Right atrium auricular region (tissue), 2 donors: ENCODE measurements at regions not wholly inside any gene's neighbourhood (a gene's known extent, or its start where the extent isn't known, plus 50 kb on each side); places are given as distances from the start of the nearest gene placed in this dataset.
A peak's percentile ranks its signal among the peaks of the same experiment; 100 is the strongest.
"Not testable (repeated sequence)": the region's sequence is repeated elsewhere in the genome, so short reads cannot be mapped to it uniquely, and the experiment has no call there.

Experiments
- DNase-seq: peaks from one replicate; pipeline ENCODE4 v3.0.0-alpha.2; 2019; ENCODE audit warnings: low spot score
- H3K27ac ChIP-seq, 2 donors: fragments of 200-600 bp; sonication (generic); 1 replicate in 1 of 2; 2 replicates in 1 of 2; pipeline ENCODE4 v1.5.1; 2016 to 2019
- H3K27me3 ChIP-seq, 2 donors: fragments of 200-600 bp; sonication (generic); one replicate each; pipeline versions ENCODE4 v1.5.1 to v1.6.0; 2017 to 2019
- H3K36me3 ChIP-seq: fragments of 200-600 bp; sonication (generic); one replicate; pipeline ENCODE4 v1.5.1; 2016
- H3K4me1 ChIP-seq, 2 donors: fragments of 200-600 bp; sonication (generic); one replicate each; pipeline versions ENCODE4 v1.5.1 to v1.6.0; 2017 to 2019
- H3K4me3 ChIP-seq, 2 donors: fragments of 200-600 bp; sonication (generic); 1 replicate in 1 of 2; 2 replicates in 1 of 2; pipeline ENCODE4 v1.5.1; 2017 to 2019; ENCODE audit warnings: mild to moderate bottlenecking in 1 of 2, moderate library complexity in 1 of 2
- H3K9me3 ChIP-seq, 2 donors: fragments of 200-600 bp; sonication (generic); one replicate each; pipeline ENCODE4 v1.5.1; 2019
- CTCF ChIP-seq, 2 donors: fragments of 200-600 bp; sonication (generic); IDR thresholded peaks; one replicate each; pipeline ENCODE4 v1.5.1; 2019; ENCODE audit warnings: antibody characterized with exemption in 2 of 2

- Histone ChIP-seq H3K36me3 (no peaks in the 10 kb centered on the region), H3K4me1 (peaks cover 0 to 14% of the 10 kb centered on the region in 2 donors), H3K27me3 (no peaks in the 10 kb centered on the region), H3K4me3 (no peak overlapping the region), H3K27ac (peak overlapping the region; percentile 56 to 62), H3K9me3 (no peaks in the 10 kb centered on the region)
- no peak for DNase-seq
- no peak for TF ChIP-seq CTCF (IDR thresholded peaks at IDR 0.05)
Measured at GRCh38 chr3:69484507-69485393, 98.9 kb upstream of the FRMD4B start.

GRCh38 chr3:69483449-69483848, 97.6 kb upstream of the FRMD4B start:
- TF ChIP-seq CTCF (IDR thresholded peaks at IDR 0.05): no peak
- Histone ChIP-seq H3K4me3 (no peak overlapping the region), H3K4me1 (peaks cover 0 to 14% of the 10 kb centered on the region in 2 donors), H3K36me3 (no peaks in the 10 kb centered on the region), H3K27me3 (no peaks in the 10 kb centered on the region), H3K27ac (no peak overlapping the region), H3K9me3 (no peaks in the 10 kb centered on the region)
- no peak for DNase-seq

- not testable (repeated sequence) for H3K4me3 ChIP-seq
Measured at GRCh38 chr3:69480986-69481385, 95.1 kb upstream of the FRMD4B start.

GRCh38 chr3:69474186-69474585, 88.3 kb upstream of the FRMD4B start:
- Histone ChIP-seq H3K4me1 (no peaks in the 10 kb centered on the region), H3K27ac (no peak overlapping the region), H3K4me3 (no peak overlapping the region), H3K27me3 (no peaks in the 10 kb centered on the region), H3K9me3 (no peaks in the 10 kb centered on the region), H3K36me3 (no peaks in the 10 kb centered on the region)
- no peak for TF ChIP-seq CTCF (IDR thresholded peaks at IDR 0.05)
- DNase-seq: no peak

More at GRCh38 chr3:69480986-69481385, 95.1 kb upstream of the FRMD4B start:
- not testable (repeated sequence) for H3K9me3 ChIP-seq, H3K27me3 ChIP-seq, H3K27ac ChIP-seq, H3K36me3 ChIP-seq, DNase-seq
- H3K4me1 ChIP-seq: peaks cover 0 to 14% of the 10 kb centered on the region in 2 donors

- Histone ChIP-seq H3K36me3 (no peaks in the 10 kb centered on the region), H3K4me1 (no peaks in the 10 kb centered on the region), H3K9me3 (no peaks in the 10 kb centered on the region)
Measured at GRCh38 chr3:69472093-69472492, 86.2 kb upstream of the FRMD4B start.

More at GRCh38 chr3:69472093-69472492, 86.2 kb upstream of the FRMD4B start:
- no peak overlapping the region for H3K27ac ChIP-seq
- H3K27me3 ChIP-seq: no peaks in the 10 kb centered on the region
- no peak for DNase-seq
- TF ChIP-seq CTCF (IDR thresholded peaks at IDR 0.05): no peak
- H3K4me3 ChIP-seq: no peak overlapping the region
